Activated T-helper 1 cell treated with anti-CD3 and anti-CD28 coated beads, Interleukin-2, amount 50 U/mL, for 16 hours (primary cell): ENCODE measurements at regions not wholly inside any gene's neighbourhood (a gene's known extent, or its start where the extent isn't known, plus 50 kb on each side); places are given as distances from the start of the nearest gene placed in this dataset.
"Not testable (repeated sequence)": the region's sequence is repeated elsewhere in the genome, so short reads cannot be mapped to it uniquely, and the experiment has no call there.

ENCODE experiments used
- DNase-seq, 2 donors: peaks; one replicate each; pipeline ENCODE4 v3.0.0-alpha.2; 2020; ENCODE audit warnings: low read depth in 1 of 2, low spot score in 1 of 2

DNA sequence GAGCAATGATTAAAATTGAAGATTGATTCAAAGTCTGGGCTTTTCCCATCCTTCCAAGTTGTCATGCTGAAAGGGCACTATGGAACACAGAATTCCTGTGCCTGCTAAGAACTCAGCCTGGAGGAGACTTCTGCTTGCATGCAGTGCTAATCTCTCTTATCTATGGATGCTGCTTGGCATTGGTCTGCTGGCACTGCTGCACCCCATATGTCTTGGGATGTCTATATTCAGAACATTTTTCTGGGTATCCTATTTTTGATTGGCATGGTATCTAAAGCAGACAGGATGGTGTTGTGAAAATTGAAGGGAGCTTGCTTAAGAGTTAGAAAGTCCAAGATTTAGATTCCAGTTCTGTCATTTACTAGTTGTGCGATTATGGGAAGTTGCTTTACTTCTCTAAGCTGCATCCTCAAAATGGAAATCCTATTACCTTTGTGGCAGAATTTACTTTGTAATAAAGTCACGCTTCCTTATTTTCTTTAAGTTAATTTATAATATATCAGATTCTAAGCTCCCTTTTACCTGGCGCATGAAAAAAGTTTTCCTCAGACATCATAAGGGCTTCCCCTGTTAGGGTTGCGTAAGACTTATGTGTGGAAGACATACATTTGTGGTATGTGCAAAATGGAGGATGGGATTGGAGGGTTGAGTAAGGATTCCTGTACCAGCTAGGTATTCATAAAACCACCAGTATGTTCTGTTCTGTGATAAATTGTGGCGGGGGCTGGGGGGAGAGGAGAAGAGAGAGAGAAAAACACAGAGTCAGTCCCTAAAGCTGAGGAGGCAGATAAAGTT is 254.0 kb downstream of the DMAC1 start:
- no peak for DNase-seq

DNA sequence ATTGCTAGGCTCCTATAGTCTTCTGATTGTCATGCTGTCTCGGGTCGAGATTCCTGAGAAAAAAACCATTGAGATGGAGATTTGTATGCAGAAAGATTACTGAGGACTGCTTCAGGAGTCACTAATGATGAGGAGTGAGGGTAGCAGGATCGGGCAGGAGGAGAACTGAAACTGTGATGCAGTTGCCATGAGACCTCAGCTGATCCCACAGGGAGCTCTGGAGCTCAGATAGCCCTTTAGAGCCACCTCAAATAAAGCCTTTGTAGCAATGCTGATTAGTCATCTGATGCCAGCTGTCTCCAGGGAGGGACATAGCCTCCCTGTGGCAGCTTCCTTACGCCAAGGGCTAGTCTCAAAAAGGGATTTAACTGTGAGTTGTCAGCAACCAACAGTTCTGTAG is 256.9 kb downstream of the DMAC1 start:
- no peak for DNase-seq

DNA sequence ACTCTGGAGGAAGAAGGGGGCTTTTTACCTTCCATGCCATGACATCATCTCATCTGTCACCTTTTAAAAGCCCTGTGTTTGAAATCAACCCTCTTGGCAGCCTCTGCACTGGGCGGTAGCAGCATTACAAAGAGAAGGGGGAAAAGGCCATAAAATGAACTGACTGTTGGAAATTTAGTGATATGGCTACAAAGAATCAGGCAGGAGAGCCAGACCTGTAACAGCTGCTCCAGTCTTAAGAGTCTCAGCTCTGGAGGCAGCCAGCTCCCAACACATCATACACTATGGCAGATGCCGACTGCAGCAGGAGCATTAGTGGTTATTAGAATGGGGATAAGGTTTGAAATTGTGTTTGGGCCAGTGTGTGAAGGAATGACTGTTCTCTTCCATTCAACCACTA is 257.5 kb downstream of the DMAC1 start:
- no peak for DNase-seq

DNA sequence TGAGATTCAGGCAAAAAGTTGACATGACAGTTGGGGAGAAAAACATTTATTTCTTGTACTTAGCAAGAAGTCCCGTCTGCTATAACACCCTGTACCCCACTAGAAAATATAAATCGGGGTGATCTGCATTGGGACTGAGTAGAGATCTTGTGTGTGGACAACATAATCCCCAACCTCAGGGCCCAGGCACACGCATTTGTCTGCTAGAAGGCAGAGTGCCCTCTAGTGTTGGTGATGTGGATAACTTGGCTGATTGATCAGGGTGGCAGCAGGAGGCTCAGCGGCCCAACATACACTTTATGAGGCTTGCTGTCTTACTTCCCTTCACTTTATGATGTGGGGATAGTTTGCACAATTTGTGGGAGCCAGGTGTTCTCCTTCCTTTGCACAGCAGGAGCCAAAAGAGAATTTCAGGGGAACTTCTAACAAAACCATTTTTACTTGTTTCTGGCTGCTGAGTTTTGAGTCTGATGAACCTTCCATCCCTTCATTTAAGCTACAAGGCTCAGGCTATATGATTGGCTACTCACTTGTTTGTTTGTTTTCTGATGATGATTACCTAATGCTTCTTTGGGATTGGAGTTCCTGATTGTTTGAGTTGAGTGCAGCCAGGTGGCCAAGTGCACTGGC is 263.2 kb downstream of the DMAC1 start:
- DNase-seq, result no peak

DNA sequence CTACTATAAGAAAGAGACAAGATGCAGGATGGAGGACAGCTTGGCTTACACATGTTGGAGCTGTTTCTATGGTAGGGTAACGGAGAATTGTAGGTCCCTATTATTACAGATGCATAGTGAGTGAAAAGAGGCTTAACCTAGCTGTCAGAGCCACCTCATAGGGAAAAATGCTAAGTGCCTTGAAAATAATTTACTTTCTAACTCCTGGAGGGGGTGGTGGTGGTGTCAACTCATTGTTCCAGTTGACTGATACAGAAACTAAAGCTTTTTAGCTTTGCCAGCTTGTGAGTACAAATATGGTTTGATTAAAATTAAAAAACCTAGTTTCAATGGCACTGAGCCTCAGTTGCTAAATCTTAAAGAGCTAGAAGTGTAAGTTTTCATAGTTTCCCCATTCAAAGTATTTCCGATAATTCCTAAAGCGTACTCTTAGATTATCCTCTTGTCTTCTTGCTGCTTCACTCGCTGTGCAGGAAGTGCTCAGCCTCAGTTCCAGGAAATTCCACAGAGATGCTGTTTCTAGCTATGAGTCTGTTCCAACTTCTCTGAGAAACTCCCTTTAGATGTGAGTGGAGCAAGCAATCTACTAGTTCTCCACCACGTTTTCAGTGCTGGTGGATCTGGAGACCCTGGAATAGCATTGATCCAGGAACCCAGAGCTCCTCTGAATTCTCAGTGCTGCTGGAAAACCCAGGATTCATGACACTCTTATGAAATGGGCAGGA is 265.2 kb downstream of the DMAC1 start:
- DNase-seq, result no peak

DNA sequence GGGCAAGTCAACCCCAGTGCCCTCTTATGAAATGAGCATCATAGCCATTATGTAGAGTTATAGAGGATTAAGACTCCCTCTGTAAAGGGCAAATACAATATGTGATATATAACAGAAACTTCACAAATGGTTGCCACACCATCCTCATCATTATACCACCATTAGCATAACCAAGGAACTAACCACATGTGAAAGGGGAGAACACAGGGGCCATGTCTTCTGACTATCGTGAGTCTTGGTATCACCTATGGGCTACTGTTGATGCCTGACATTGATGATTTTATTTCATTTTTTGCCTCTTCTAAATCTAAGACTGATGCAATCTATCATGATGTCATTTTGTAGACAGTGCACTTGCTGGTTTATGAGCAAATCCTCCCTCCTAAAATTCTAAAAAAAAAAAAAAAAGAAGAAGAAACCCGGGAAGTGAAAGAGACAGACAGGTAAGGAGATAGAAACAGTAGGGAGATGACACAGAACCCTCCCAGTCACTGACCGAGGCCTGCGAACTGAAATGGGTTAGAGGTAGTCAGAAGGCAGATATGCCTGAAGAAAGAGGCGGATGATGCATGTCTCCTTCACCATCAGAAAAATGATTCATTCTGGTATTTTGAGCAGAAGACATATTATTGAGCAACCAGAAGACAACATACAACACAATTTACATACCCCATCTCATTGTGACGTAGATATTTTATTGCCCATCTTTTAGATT is 266.0 kb downstream of the DMAC1 start:
- no peak for DNase-seq

DNA sequence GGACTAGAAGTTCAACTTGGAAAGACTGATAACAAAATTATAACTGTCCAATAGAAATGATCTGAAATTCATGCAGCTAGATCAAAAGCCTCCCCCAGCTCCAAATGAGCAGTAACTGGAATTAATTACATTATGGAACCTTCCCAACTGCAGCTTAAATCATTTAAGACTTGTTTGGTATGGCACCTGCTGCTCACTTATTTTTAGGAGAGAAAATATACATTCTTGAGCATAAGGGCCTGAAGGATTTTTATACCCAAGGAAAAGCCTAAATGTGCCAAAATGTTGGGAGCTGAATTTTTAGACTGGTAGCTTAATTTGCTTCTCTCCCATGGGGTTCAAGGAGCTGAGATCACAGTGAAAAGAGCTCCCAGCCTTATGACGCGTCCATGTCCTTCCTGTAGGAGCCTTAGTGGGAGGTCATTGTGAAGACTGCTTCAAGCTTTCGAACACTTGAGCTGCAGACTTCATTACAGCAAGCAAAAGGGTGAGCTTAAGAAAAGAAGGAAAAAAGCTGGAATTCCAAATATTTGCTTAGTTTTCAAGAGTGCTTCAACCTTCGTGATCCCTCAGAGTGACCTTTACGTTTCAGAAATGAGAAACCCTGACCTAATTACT is 276.0 kb downstream of the DMAC1 start:
- no peak for DNase-seq

DNA sequence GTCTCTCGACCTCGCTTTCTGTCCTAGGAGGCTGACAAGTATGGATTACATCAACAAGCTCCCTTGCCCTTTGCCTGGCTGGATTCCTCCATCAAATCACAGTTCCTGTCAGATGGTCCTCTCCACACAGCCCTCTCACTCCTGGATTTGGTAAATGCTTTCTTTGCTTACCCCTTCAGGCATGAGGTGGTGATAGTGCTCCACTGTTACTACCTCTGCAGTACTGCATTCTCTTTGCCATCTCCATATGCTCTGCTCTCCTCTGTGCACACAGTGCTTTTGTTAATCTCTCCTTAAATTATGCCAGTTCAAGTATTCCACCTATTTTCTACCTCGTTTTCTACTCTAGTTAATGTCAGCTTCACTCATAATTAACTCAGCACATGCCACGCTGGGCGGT is 279.2 kb downstream of the DMAC1 start:
- no peak for DNase-seq

DNA sequence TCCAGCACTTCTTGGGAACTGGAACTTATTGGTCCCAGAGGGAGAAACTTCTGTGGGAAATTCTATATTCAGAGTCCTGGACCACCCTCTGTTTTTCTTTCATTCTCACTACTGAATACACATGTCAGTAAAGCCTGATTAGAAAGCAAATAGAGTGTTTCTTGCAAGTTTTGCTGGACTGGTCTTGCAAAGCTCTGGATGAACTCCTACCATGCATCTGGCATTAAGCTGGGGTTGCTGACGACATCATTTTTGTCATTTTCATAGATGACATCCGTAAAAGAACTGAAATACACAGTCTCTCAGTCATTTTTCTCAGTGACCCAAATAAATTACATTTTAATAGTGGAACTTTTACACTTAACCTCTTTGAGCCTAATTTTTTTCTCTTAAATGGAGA is 283.2 kb downstream of the DMAC1 start:
- DNase-seq, result no peak

DNA sequence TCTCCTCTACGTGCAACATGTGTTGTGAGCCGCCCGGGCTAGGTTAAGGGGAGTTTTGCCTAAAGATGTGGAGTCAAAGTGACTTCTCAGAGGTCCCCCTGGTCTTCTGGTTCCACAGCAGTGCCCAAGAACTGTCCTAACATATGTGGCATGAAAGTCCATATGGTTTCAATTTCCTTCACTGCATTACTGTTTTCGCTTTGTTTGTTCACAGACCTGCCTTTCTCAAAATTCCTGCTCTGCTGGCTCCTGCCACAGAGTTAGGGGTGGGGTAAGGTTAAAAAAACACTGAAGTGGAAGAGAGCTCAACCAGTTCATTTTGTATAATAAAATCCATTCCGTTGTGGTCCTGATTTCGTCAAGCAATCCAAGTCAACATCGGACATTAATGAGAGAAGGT is 289.4 kb downstream of the DMAC1 start:
- DNase-seq, result no peak

DNA sequence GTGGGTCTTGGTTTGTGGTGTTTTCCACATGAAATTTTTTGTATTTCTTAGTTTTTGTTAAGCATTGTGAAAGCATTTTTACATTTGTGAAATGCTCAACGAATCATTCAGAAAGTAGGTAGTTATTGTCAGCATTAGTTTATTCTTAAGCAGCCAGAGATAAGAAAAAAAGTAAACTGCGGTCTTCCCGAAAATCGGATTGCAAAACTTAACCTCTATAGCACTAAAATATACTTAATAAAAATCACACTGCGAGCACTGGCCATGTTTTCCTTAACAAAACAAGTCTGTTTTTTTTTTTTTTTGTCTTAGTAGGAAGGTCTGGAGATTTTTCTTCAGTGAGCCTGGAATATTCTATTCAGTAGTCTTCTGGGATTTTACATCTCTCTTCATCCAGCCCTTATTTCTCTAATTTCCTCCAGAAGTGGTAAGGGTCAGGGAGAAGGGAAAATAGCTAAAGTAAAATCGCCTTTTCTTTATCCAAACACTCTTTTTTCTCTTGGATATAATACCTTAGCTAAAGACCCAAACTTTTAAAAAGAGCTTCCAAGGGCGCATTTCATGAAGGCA is 289.9 kb downstream of the DMAC1 start:
- DNase-seq, result no peak

DNA sequence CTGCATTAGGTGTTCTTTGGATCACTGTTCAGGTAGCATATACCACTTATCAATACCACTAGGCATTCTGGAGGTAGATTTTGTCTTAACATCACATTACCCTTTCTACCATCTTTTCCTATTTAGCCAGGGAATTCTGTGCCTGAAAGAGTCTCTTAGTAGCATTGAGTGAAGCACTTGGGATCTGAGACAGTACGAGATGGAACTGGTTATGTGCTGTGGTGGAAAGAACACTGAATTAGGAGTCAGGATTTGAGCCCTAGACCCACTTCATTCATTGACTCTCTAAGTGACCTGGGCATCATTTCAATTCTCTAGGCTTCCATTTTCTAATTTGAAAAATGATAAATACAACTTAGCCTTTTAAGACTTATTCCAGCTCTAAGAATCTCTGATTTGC is 291.1 kb downstream of the DMAC1 start:
- DNase-seq, result no peak

DNA sequence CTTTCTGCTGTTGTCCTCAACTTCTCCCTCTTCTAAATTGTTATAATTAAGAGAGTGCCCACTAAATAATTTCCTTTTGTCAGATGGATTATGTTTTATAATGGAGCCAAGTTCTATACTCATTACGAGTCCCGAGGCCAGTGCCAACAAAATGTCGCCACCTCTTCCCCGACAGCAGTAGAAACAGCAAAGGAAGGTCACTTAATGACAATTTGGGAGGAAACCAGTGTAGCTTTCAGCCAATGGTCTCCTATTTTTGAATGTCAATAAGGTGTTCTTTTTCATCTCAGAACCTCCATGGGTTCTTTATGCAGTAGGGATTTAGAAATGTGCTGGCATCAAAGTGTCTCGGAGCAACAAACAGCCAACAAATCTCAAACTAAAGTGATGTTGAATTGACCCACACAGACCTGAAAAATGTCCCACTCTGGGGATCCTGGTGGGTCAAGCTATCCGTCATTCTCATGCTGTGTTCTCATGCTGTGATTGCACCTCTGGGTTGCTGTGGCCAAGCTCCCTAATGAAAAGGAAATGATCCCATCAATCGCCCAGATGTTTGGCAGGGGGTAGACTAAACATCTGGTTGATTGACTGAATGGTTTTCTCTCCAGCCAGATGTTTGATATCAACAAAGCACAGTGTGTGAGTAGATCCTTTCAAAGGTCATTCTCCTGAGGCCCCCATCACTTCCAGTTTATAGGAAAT is 291.9 kb downstream of the DMAC1 start:
- DNase-seq, result no peak

DNA sequence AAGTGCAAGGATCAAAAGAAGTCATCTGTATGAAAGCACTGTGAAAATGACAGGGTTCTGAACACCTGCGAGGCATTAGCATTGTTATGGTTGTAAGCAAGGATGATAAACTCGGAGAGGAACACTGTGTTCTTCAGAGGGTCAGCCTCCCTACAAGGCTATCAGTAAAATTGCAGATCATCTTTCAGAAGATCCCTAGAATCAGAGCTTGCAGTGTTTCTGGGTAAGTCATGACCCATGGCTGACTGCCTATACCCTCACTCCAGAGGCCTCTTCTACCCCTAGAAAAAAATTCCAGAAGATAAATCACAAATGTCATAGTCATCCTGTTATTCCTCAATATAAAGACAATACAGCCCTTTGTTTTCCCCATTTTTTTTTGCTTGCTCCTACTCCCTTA is 292.6 kb downstream of the DMAC1 start:
- DNase-seq, result no peak

DNA sequence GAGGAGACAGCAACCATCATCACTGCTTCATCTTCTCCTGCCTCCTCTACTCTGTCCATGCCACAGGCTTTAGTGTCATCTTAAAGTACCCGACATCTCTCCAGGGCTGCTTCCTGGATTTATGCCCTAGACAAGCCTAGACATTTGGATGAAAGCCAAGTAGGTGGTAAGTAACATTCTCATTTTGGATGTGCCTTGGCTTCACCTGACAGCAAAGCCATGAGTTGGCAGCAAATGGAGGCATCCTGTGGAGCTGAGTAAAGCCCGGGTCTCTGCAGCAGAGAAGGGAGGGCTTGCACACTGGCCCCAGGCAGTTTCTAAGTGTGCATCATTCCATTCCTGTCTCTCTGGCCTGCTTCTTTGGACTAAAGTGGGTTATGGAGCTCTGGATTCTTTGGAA is 299.1 kb downstream of the DMAC1 start:
- DNase-seq, result no peak

DNA sequence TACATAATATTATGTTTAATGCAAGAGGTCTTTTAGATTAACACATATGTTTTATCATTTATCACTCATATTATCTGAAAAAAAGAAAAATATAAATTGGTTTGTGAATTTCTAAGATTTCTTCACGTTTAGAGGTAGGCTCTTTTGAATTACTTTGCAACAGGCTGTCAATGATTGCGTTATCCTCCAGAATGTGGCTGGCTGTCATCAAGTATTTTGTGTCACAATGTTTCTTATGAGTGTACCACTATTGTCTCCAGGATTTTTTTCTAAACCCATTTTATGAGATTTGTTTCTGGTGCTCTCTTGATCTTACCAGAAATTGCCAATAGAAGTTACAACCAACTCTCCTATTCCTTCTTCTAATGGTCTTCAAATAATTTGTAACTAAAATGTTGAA is 307.9 kb downstream of the DMAC1 start:
- DNase-seq, result no peak

DNA sequence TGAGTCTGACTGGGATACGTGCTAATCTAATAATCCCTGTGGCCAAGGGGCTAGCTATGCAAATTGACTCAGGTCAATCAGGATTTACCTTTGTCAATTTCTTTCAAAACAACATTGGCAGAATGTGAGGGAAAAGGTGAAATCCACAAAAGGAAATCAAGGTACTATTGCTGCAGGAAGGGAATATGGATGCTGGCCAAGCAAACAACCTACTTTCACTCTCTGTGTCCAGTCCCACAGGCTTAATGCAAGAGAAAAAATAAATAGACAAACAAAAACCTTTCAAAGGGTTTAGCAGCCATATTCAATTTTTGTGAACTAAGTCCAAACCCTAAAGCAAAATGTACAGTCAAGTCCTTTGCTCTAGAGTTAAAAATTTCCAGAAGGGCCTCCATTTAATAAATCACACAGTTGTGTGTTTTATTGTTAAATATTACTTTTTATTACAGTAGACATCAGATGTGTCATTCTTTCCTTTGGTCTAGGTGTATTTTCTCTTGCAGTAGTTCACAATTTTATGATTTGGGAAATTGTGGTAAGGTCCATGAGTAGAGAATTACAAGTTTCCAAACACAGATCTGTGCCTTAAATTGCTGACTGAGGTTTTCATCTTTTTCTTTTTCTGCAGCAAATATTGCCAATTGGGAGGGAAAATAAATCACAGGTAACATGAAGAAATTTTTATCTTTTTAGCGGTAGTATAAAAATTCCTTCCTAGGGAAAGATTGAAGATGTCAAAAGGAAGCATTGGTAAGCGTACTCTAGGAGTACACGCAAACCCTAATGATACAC is 309.1 kb downstream of the DMAC1 start:
- no peak for DNase-seq

DNA sequence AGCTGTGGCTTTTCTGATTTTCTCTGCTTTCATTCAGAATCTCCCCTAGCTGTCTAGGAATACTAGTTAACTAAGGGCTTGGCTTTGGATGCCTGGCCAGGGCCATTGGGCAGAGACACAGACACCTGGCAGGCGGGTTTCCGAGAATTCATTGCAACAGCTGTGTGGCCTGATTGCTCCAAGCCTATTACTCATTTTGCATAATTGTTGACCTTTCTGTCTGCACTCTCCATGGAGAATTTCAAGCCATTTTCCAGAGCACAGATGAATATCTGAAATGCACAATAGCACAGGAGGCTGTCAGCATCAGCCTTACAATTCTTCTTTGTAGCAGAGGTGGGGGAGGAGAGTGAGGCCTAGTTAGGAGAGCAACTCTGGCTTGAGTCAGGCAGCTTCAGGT is 310.5 kb downstream of the DMAC1 start:
- no peak for DNase-seq

DNA sequence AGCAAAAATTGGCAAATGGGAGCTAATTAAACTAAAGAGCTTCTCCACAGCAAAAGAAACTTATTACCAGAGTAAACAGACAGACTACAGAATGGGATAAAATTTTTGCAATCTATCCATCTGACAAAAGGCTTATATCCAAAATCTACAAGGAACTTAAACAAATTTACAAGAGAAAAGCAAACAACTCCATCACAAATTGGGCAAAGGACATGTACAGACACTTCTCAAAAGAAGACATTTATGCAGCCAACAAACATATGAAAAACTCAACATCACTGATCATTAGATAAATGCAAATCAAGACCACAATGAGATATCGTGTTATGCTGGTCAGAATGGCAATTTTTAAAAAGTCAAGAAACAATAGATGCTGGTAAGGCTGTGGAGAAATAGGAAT is 315.6 kb downstream of the DMAC1 start:
- not testable (repeated sequence) for DNase-seq

DNA sequence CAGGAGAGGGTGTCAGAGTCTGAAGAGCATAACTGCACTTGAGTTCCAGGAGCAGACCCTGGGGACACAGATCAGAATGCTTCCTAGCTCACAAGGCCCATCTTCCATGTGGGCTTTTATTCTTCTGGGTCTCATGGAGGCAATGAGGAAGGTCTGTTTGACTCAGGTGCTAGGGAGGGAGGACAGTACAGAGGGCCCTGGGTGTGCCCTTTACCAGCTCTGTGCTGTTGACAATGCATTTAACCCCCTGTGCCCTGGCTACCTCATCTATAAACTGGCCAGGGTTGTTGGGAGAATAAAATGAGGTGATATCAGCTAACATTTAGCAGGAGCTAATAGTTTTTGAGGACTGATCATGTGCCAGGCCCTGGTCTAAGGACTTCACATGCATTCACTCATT is 318.0 kb downstream of the DMAC1 start:
- no peak for DNase-seq
